Endothelial cell of umbilical vein (primary cell): ENCODE measurements at regions not wholly inside any gene's neighbourhood (a gene's known extent, or its start where the extent isn't known, plus 50 kb on each side); places are given as distances from the start of the nearest gene placed in this dataset.

Experiments used
- BruUV-seq: library from RNA; stranded (reverse); fragments of 400-500 nt; replicated peaks from 2 replicates; lab custom pipeline; 2021; lab: Mats Ljungman, UMichigan
- CTCF ChIA-PET: fragments of 300-600, 350-600 bp; sonication (Branson Sonifier 250); formaldehyde crosslinking; loops from one replicate; lab custom pipeline; 2021; ENCODE audit warnings: antibody characterized with exemption, inconsistent platforms; lab: Charles Lee
- POLR2A ChIA-PET: fragments of 300-600, 350-600 bp; sonication (Branson Sonifier 250); formaldehyde crosslinking; loops from one replicate; lab custom pipeline; 2021; ENCODE audit warnings: antibody characterized with exemption, inconsistent platforms; lab: Charles Lee
- DNase-seq: peaks from one replicate; pipeline ENCODE4 v3.0.0-alpha.2; 2011; ENCODE audit warnings: low read depth, low spot score
- FAIRE-seq: peaks from 2 replicates; lab custom pipeline; 2011; peaks lifted over from hg19 to GRCh38; lab: Jason Lieb, UNC
- H2AFZ ChIP-seq: 2 replicates; pipeline ENCODE4 v1.6.0; 2012; ENCODE audit warnings: low read depth, low read length, control low read depth, inconsistent platforms
- H3K27ac ChIP-seq: 2 replicates; pipeline ENCODE4 v1.5.1; 2011; ENCODE audit warnings: low read depth, mild to moderate bottlenecking, control low read depth, low read length, moderate library complexity; ENCODE audit not compliant: insufficient read depth
- H3K27me3 ChIP-seq, 2 experiments: 2 replicates each; pipeline versions ENCODE4 v1.6.0 to v1.6.1; 2011; ENCODE audit warnings: low read length in 2 of 2, mixed read lengths in 1 of 2; ENCODE audit not compliant: control insufficient read depth in 2 of 2, insufficient read depth in 2 of 2
- H3K36me3 ChIP-seq, 2 experiments: 2 replicates in 1 of 2; 3 replicates in 1 of 2; pipeline ENCODE4 v1.5.1; 2011; ENCODE audit warnings: low read length in 2 of 2, mild to moderate bottlenecking in 1 of 2, moderate library complexity in 1 of 2; ENCODE audit not compliant: control insufficient read depth in 2 of 2, insufficient read depth in 2 of 2; ENCODE audit errors: extremely low read depth in 1 of 2
- H3K4me1 ChIP-seq: 3 replicates; pipeline ENCODE4 v1.5.1; 2011; ENCODE audit warnings: mild to moderate bottlenecking, low read length; ENCODE audit not compliant: control insufficient read depth, insufficient read depth; ENCODE audit errors: extremely low read depth
- H3K4me2 ChIP-seq: 2 replicates; pipeline ENCODE4 v1.6.1; 2011; ENCODE audit warnings: low read length, control low read depth, mixed read lengths; ENCODE audit not compliant: insufficient read depth
- H3K4me3 ChIP-seq, 3 experiments: fragments of 200-600 bp in 1 of 3; sonication (generic), shearing (Covaris generic) in 1 of 3; replicated peaks in 1 of 3; 2 replicates each; pipeline ENCODE4 v1.5.1; 2011 to 2016; ENCODE audit warnings: control low read depth in 3 of 3, low read length in 3 of 3, mild to moderate bottlenecking in 2 of 3, inconsistent platforms in 1 of 3, low read depth in 1 of 3, moderate library complexity in 1 of 3; ENCODE audit not compliant: insufficient read depth in 1 of 3
- H3K79me2 ChIP-seq: 2 replicates; pipeline ENCODE4 v1.6.0; 2012; ENCODE audit warnings: low read length, inconsistent platforms; ENCODE audit not compliant: control insufficient read depth, insufficient read depth
- H3K9ac ChIP-seq: replicated peaks from 2 replicates; pipeline ENCODE3; 2011; ENCODE audit warnings: low read length, control low read depth; ENCODE audit not compliant: insufficient read depth; ENCODE audit errors: extremely low read depth
- H3K9me1 ChIP-seq: replicated peaks from 3 replicates; pipeline ENCODE4 v1.6.0; 2011; ENCODE audit warnings: mild to moderate bottlenecking, low read length; ENCODE audit not compliant: control insufficient read depth, insufficient read depth; ENCODE audit errors: extremely low read depth
- H3K9me3 ChIP-seq: replicated peaks from 2 replicates; pipeline ENCODE4 v1.5.1; 2012; ENCODE audit warnings: low read length, inconsistent platforms; ENCODE audit not compliant: control insufficient read depth, insufficient read depth
- H4K20me1 ChIP-seq: replicated peaks from 2 replicates; pipeline ENCODE3; 2011; ENCODE audit warnings: mild to moderate bottlenecking, low read length; ENCODE audit not compliant: control insufficient read depth, insufficient read depth; ENCODE audit errors: extremely low read depth
- EZH2 ChIP-seq: IDR thresholded peaks from 2 replicates; pipeline ENCODE4 v1.6.1; 2012; ENCODE audit warnings: borderline replicate concordance, low read depth, mild to moderate bottlenecking, moderate library complexity, low read length, inconsistent platforms; ENCODE audit not compliant: severe bottlenecking
- FOS ChIP-seq: IDR thresholded peaks from 2 replicates; pipeline ENCODE4 v1.6.1; 2011; ENCODE audit warnings: mild to moderate bottlenecking, low read length, moderate library complexity, borderline replicate concordance; ENCODE audit not compliant: insufficient read depth
- GATA2 ChIP-seq: IDR thresholded peaks from 2 replicates; pipeline ENCODE4 v1.7.0; 2011; ENCODE audit warnings: low read depth, mild to moderate bottlenecking, moderate library complexity, mixed read lengths, low read length; ENCODE audit not compliant: insufficient read length, insufficient read depth
- JUN ChIP-seq: IDR thresholded peaks from 2 replicates; pipeline ENCODE4 v1.6.1; 2011; ENCODE audit warnings: borderline replicate concordance, low read depth; ENCODE audit not compliant: insufficient read length, insufficient read depth
- MYC ChIP-seq: IDR thresholded peaks from one replicate; pipeline ENCODE4 v1.6.1; 2011; ENCODE audit warnings: mild to moderate bottlenecking, low read depth, low read length
- POLR2A ChIP-seq: IDR thresholded peaks from 2 replicates; pipeline ENCODE4 v1.6.1; 2012; ENCODE audit warnings: low read depth, mild to moderate bottlenecking, control low read depth, low read length
- POLR2AphosphoS5 ChIP-seq: IDR thresholded peaks from 2 replicates; pipeline ENCODE4 v1.6.1; 2012; ENCODE audit warnings: low read depth, mild to moderate bottlenecking, control low read depth, low read length, moderate library complexity; ENCODE audit not compliant: insufficient read depth
- dilution Hi-C: fragments of 300-500 bp; cut with MboI; formaldehyde crosslinking; loops from one replicate; pipeline ENCODE4 v1.15.0; 2019; ENCODE audit warnings: low sequenced_read_pairs; ENCODE audit not compliant: extremely low pct_ligation_motif_present
- intact Hi-C: fragments of 100-400 bp; cut with micrococcal nuclease; formaldehyde crosslinking; loops from one replicate; pipeline ENCODE4 v1.10.0; 2022
- TF ChIP-seq, protein P1 (sequence below): IDR thresholded peaks from 2 replicates; pipeline ENCODE4 v1.6.1; 2011; ENCODE audit not compliant: insufficient read depth, insufficient read length
- TF ChIP-seq, protein P2 (sequence below), 2 donors: IDR thresholded peaks; 1 replicate in 1 of 2; 2 replicates in 1 of 2; pipeline ENCODE4 v1.5.1; 2011; ENCODE audit warnings: low read length in 2 of 2, mild to moderate bottlenecking in 2 of 2, moderate library complexity in 2 of 2, control low read depth in 1 of 2, inconsistent platforms in 1 of 2, low read depth in 1 of 2; ENCODE audit not compliant: insufficient read depth in 1 of 2; ENCODE audit errors: extremely low read depth in 1 of 2

DNA sequence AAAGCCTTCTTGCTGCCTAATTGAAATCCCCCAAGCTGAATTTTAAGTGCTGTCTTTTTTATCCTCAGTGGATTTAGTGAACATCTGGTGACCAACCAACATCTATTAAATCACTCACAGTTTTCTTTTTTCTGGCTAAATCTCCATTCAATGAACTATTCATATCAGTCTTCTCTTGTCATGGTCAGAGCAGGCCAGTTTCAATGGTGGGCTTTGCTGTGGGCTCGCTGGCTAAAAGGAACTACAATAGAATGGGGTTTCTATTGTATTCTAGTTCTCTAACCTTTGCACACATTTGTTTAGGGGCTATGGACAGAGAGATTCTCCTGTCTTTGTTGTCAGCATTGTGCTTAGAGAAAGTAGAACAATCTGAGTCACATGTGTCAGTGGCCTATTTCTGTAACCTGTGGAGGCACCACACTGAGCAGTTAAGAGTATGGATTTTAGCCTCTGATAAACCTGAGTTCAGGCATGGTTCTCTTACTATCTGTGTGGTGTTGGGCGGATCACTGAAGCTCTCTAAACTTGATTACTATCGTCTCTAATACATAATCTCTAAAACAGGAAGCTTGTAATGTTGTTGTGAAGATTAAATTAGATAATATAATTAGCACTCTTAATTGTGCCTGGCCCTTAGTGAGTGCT, 94.2 kb upstream of the CADM1 start:
- TF ChIP-seq POLR2AphosphoS5, result no peak
- TF ChIP-seq MYC, result no peak
- TF ChIP-seq, protein P1, sequence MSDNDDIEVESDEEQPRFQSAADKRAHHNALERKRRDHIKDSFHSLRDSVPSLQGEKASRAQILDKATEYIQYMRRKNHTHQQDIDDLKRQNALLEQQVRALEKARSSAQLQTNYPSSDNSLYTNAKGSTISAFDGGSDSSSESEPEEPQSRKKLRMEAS, result no peak
- TF ChIP-seq JUN, result no peak
- TF ChIP-seq EZH2, result no peak
- Histone ChIP-seq H3K9ac (no peak overlapping the region), H3K36me3 (no peaks in the 10 kb centered on the region), H3K27ac (no peak overlapping the region), H3K9me3 (no peaks in the 10 kb centered on the region), H3K27me3 (no peaks in the 10 kb centered on the region), H3K9me1 (no peaks in the 10 kb centered on the region), H2AFZ (no peak overlapping the region), H4K20me1 (no peaks in the 10 kb centered on the region), H3K4me3 (no peak overlapping the region), H3K79me2 (no peaks in the 10 kb centered on the region), H3K4me1 (no peaks in the 10 kb centered on the region), H3K4me2 (no peak overlapping the region)
- BruUV-seq, result no TSS peak
- DNase-seq, result no peak
- no peak for FAIRE-seq
- ChIA-PET POLR2A (no interaction called here), CTCF (no interaction called here)
- dilution Hi-C loops (no loop called here), intact Hi-C loops (no loop called here)

DNA sequence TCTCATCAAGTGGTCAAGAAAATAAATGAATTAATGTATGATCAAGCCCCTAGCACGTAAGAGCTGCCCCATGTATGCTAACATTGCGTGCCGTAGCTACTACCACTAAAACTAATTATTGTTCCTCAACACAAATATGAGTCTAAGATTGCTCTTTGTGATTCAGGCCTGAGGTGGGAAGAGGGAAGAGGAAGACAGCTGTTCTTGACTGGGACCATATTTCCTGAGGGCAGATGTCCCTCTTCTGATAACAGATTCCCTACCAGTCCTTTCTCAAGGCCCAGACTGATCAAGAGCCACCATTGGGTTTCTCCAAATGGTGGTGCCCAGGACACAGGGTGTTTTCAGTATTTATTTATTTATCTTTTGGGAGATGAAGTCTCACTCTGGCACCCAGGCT, 87.2 kb upstream of the CADM1 start:
- FAIRE-seq, result no peak
- peaks cover 3% of the 10 kb centered on the region for H3K9me3 ChIP-seq
- DNase-seq, result no peak
- ChIA-PET POLR2A (no interaction called here), CTCF (no interaction called here)
- TF ChIP-seq MYC, result no peak
- TF ChIP-seq GATA2, result no peak
- no peak for TF ChIP-seq POLR2AphosphoS5
- no peak for TF ChIP-seq EZH2
- no peak for TF ChIP-seq POLR2A
- TF ChIP-seq, protein P2, sequence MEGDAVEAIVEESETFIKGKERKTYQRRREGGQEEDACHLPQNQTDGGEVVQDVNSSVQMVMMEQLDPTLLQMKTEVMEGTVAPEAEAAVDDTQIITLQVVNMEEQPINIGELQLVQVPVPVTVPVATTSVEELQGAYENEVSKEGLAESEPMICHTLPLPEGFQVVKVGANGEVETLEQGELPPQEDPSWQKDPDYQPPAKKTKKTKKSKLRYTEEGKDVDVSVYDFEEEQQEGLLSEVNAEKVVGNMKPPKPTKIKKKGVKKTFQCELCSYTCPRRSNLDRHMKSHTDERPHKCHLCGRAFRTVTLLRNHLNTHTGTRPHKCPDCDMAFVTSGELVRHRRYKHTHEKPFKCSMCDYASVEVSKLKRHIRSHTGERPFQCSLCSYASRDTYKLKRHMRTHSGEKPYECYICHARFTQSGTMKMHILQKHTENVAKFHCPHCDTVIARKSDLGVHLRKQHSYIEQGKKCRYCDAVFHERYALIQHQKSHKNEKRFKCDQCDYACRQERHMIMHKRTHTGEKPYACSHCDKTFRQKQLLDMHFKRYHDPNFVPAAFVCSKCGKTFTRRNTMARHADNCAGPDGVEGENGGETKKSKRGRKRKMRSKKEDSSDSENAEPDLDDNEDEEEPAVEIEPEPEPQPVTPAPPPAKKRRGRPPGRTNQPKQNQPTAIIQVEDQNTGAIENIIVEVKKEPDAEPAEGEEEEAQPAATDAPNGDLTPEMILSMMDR (IDR thresholded peaks at IDR 0.05; ENCODE audit: extremely low read depth in 1 of 2, insufficient read depth in 1 of 2, low read depth in 1 of 2, low read length in 2 of 2), result no peak
- no peak for TF ChIP-seq JUN
- no peak for TF ChIP-seq FOS
- TF ChIP-seq, protein P1, result no peak
- H3K27ac ChIP-seq, result no peak overlapping the region
- H3K27me3 ChIP-seq, result no peaks in the 10 kb centered on the region
- BruUV-seq, result no TSS peak
- H3K9me1 ChIP-seq, result no peaks in the 10 kb centered on the region
- intact Hi-C loops (no loop called here), dilution Hi-C loops (no loop called here)
- H3K4me1 ChIP-seq, result no peaks in the 10 kb centered on the region
- H3K36me3 ChIP-seq, result no peaks in the 10 kb centered on the region
- no peak overlapping the region for H3K9ac ChIP-seq
- H2AFZ ChIP-seq, result no peak overlapping the region
- H3K79me2 ChIP-seq, result no peaks in the 10 kb centered on the region
- no peak overlapping the region for H3K4me2 ChIP-seq
- no peak overlapping the region for H3K4me3 ChIP-seq
- no peaks in the 10 kb centered on the region for H4K20me1 ChIP-seq
